HG02970 (cell line): ENCODE measurements at regions not wholly inside any gene's neighbourhood (a gene's known extent, or its start where the extent isn't known, plus 50 kb on each side); places are given as distances from the start of the nearest gene placed in this dataset.

ENCODE experiments used
- ATAC-seq: cut with Tn5 transposase; IDR thresholded peaks from one replicate; pipeline ENCODE4 v1.9.1; 2021; ENCODE audit warnings: mild to moderate bottlenecking, moderate library complexity, moderate number of reproducible peaks; ENCODE audit not compliant: unreplicated experiment, low FRiP score

GRCh38 chr14:101331661-101332169 lies 229.6 kb upstream of the DIO3 start:
- no peak for ATAC-seq

- no peak for ATAC-seq
These were observed 229.0 kb upstream of the DIO3 start for GRCh38 chr14:101332281-101332680.

GRCh38 chr14:101333335-101334280 lies 227.7 kb upstream of the DIO3 start:
- no peak for ATAC-seq

GRCh38 chr14:101334656-101335055 lies 226.6 kb upstream of the DIO3 start:
- ATAC-seq = no peak

GRCh38 chr14:101335061-101335661 lies 226.1 kb upstream of the DIO3 start:
- ATAC-seq = no peak

- no peak for ATAC-seq
These were observed 225.1 kb upstream of the DIO3 start for GRCh38 chr14:101336183-101336582.

GRCh38 chr14:101337053-101337452 lies 224.2 kb upstream of the DIO3 start:
- ATAC-seq = no peak

- ATAC-seq = no peak
These were observed 220.7 kb upstream of the DIO3 start for GRCh38 chr14:101340556-101340955.

GRCh38 chr14:101347893-101348777 lies 213.2 kb upstream of the DIO3 start:
- no peak for ATAC-seq

- no peak for ATAC-seq
These were observed 212.2 kb upstream of the DIO3 start for GRCh38 chr14:101349108-101349507.

GRCh38 chr14:101350021-101350420 lies 211.3 kb upstream of the DIO3 start:
- no peak for ATAC-seq

- no peak for ATAC-seq
These were observed 210.6 kb upstream of the DIO3 start for GRCh38 chr14:101350691-101351090.

- no peak for ATAC-seq
These were observed 210.1 kb upstream of the DIO3 start for GRCh38 chr14:101351146-101351545.

- no peak for ATAC-seq
These were observed 209.5 kb upstream of the DIO3 start for GRCh38 chr14:101351769-101352168.

- no peak for ATAC-seq
These were observed 208.7 kb upstream of the DIO3 start for GRCh38 chr14:101352567-101352966.

- ATAC-seq = no peak
These were observed 207.9 kb upstream of the DIO3 start for GRCh38 chr14:101353422-101353821.

- ATAC-seq = no peak
These were observed 206.6 kb upstream of the DIO3 start for GRCh38 chr14:101354726-101355125.

- ATAC-seq = no peak
These were observed 206.0 kb upstream of the DIO3 start for GRCh38 chr14:101355284-101355683.

- ATAC-seq = no peak
These were observed 204.3 kb upstream of the DIO3 start for GRCh38 chr14:101357038-101357437.

- ATAC-seq = no peak
These were observed 203.6 kb upstream of the DIO3 start for GRCh38 chr14:101357559-101358319.
